Lower lobe of right lung (tissue), 2 donors: ENCODE measurements at regions not wholly inside any gene's neighbourhood (a gene's known extent, or its start where the extent isn't known, plus 50 kb on each side); places are given as distances from the start of the nearest gene placed in this dataset.

ENCODE experiments used
- ATAC-seq, 2 donors: fragments of 200-7000 bp; cut with Tn5 transposase; one replicate each; pipeline ENCODE4 v1.9.1; 2020 to 2022; ENCODE audit warnings: mild to moderate bottlenecking in 2 of 2, moderate library complexity in 2 of 2
- DNase-seq: peaks from one replicate; pipeline ENCODE4 v3.0.0-alpha.2; 2020
- H3K27ac ChIP-seq: fragments of 200-600 bp; one replicate; pipeline ENCODE4 v1.8.0; 2022
- H3K27me3 ChIP-seq: fragments of 200-600 bp; one replicate; pipeline ENCODE4 v1.8.0; 2022; ENCODE audit warnings: low read depth
- H3K36me3 ChIP-seq: fragments of 200-600 bp; one replicate; pipeline ENCODE4 v1.8.0; 2022; ENCODE audit warnings: mild to moderate bottlenecking
- H3K4me1 ChIP-seq: fragments of 200-600 bp; one replicate; pipeline ENCODE4 v1.8.0; 2022
- H3K4me3 ChIP-seq: fragments of 200-600 bp; one replicate; pipeline ENCODE4 v1.8.0; 2022; ENCODE audit warnings: mild to moderate bottlenecking
- H3K9me3 ChIP-seq: fragments of 200-600 bp; one replicate; pipeline ENCODE4 v1.8.0; 2022
- CTCF ChIP-seq: fragments of 200-600 bp; IDR thresholded peaks from one replicate; pipeline ENCODE4 v1.8.0; 2022; ENCODE audit warnings: antibody characterized with exemption, mild to moderate bottlenecking
- intact Hi-C: fragments of 100-400 bp; cut with DNase I; formaldehyde crosslinking; loops from one replicate; pipeline ENCODE4 v1.11.0; 2022
- donor health status: DM: no; HTN: yes; CAD: no; lungs with severe emphysema.

- ATAC-seq (no peak), DNase-seq (no peak)
- TF ChIP-seq CTCF, result no peak
- intact Hi-C loops, result no loop called here
- Histone ChIP-seq H3K36me3 (no peaks in the 10 kb centered on the region), H3K4me3 (no peak overlapping the region), H3K4me1 (no peaks in the 10 kb centered on the region), H3K9me3 (no peaks in the 10 kb centered on the region), H3K27ac (no peak overlapping the region), H3K27me3 (no peaks in the 10 kb centered on the region)
These were observed 286.4 kb downstream of the PRDM5 start for GRCh38 chr4:120636120-120636630.

DNA sequence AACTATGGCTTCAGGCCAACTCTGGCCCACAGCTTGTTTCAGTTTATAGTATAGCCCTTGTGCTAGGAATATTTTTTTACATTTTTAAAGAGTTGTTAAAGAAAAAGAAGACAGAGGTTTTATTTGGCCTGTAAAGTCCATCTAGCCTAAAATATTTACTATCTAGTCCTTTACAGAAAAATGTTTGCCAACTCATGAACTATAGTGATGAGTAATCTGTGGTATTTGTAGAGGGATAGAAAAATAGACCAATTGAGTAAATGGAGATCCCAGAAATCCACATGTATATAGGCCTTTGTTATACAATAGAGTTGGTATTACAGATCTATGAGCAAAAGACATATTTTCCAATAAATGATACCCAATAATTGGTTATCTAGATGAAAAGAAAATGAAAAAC, 288.7 kb downstream of the PRDM5 start:
- Histone ChIP-seq H3K27me3 (no peaks in the 10 kb centered on the region), H3K27ac (no peak overlapping the region), H3K36me3 (no peaks in the 10 kb centered on the region), H3K9me3 (no peaks in the 10 kb centered on the region), H3K4me3 (no peak overlapping the region), H3K4me1 (no peaks in the 10 kb centered on the region)
- DNase-seq, result no peak
- intact Hi-C loops, result no loop called here
- no peak for ATAC-seq
- no peak for TF ChIP-seq CTCF

- DNase-seq (no peak), ATAC-seq (no peak)
- no peak for TF ChIP-seq CTCF
- Histone ChIP-seq H3K4me3 (no peak overlapping the region), H3K36me3 (no peaks in the 10 kb centered on the region), H3K27me3 (no peaks in the 10 kb centered on the region), H3K9me3 (no peaks in the 10 kb centered on the region), H3K27ac (no peak overlapping the region), H3K4me1 (no peaks in the 10 kb centered on the region)
- intact Hi-C loops, result no loop called here
These were observed 292.1 kb downstream of the PRDM5 start for GRCh38 chr4:120630427-120630826.

DNA sequence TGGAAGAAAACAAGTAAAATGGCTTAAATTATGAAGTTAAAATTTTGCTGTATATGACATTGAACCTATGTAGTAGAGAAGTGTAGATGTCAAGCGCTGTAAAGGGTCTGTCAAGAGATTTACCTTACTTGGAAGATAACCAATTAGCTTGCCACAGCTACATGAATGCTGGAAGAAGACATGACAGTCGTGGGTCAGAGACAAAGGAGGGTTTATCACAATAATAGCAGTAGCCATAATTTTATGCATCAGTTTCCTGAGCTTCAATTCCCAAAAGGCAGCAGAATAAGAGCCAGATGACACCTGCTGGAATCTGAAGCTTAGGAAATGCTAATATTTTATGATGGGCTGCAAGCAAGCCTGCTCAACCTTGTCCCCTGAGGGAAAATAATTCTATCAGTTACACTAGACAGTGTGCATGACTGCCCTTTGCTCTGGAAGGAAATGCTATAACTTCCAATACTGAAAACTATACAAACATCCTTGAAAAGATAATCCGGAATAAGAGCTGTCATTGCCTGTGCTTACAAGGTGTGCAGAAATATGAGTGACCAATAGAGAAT, 292.9 kb downstream of the PRDM5 start:
- H3K4me1 ChIP-seq, result no peaks in the 10 kb centered on the region
- DNase-seq (no peak), ATAC-seq (no peak)
- no peaks in the 10 kb centered on the region for H3K9me3 ChIP-seq
- no peak overlapping the region for H3K27ac ChIP-seq
- H3K4me3 ChIP-seq, result no peak overlapping the region
- no peaks in the 10 kb centered on the region for H3K36me3 ChIP-seq
- intact Hi-C loops, result no loop called here
- TF ChIP-seq CTCF, result no peak
- no peaks in the 10 kb centered on the region for H3K27me3 ChIP-seq

GRCh38 chr4:120622601-120623000, 299.9 kb downstream of the PRDM5 start:
- ATAC-seq, result no peak
- intact Hi-C loops, result no loop called here

More at GRCh38 chr4:120622601-120623000, 299.9 kb downstream of the PRDM5 start:
- no peaks in the 10 kb centered on the region for H3K4me1 ChIP-seq
- H3K27me3 ChIP-seq, result no peaks in the 10 kb centered on the region
- H3K4me3 ChIP-seq, result no peak overlapping the region
- H3K9me3 ChIP-seq, result no peaks in the 10 kb centered on the region
- no peak overlapping the region for H3K27ac ChIP-seq
- no peaks in the 10 kb centered on the region for H3K36me3 ChIP-seq
- TF ChIP-seq CTCF, result no peak
- DNase-seq, result no peak
